Limb (tissue), 2 donors: ENCODE measurements at regions not wholly inside any gene's neighbourhood (a gene's known extent, or its start where the extent isn't known, plus 50 kb on each side); places are given as distances from the start of the nearest gene placed in this dataset.

Source experiments
- DNase-seq, 2 donors: peaks; one replicate each; pipeline ENCODE4 v3.0.0-alpha.2; 2016; ENCODE audit errors: extremely low spot score in 2 of 2

DNA sequence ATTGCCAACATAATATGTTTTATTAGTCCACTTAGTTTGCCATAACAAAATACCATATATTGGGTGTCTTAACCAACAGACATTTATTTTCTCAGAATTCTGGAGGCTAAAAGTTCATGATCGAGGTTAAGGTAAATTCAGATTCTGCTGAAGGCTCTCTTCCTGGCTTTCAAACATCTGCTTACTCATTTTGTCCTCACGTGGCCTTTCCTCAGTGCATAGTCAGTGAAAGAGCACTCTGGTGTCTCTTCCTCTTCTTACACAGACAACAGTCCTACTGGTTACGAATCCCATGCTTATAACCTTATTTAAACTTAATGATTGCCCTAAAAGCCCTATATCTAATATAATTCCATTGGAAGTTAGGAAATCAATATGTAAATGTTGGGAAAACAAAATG lies 479.7 kb downstream of the FSCB start:
- DNase-seq, result no peak

DNA sequence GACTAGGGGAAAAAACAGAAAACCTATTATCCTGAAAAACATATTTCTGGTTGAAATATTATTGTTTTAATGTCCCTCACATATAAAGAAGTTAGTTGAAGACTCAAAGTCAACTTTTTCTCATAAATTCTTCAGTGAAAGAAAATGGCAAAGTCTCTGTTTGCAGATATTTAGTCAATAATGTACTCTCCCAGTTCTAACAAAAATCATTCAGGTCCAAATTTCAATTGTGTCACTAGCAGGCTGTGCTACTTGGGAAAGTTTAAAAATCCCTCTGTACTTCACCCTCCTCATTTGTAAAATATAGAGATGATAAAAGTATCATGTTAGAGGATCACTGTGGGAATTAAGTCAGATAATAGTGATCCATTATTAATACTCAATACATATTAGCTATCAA lies 496.5 kb downstream of the FSCB start:
- no peak for DNase-seq

DNA sequence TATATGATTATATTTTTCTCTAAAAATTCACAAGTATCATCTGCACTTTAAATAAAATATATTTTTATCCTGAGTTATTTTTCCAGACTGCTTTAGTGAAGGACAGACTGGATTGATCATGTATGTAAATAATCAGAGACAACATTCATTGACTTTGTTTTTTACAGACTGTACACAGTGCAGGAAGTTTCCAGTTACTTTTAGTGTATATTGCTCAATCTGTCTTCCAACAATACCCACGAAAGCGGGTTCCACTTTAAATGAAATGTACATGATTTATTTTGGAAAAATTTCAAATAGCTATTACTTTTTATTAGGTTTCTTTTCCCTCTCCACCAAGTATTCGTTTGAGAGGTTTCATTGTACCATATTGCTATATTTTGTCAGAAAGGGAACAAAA lies 497.0 kb downstream of the FSCB start:
- DNase-seq, result no peak

DNA sequence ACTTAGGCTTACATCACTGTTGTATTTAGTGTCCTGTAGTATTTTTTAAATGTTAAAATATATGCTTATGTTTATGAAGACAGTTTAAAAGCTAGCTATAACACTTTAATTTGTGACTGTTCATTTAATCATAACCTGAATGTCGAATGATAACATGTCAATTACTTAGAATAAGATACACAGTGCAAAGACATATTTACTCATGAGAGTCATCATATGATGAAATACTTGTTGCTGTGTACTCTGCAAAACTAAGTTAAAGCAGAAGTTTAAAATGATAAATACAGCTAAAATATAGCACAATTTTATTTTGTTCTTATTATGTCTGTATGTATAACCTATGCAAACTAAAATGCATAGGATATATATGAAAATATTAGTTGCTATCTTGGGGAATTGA lies 497.4 kb downstream of the FSCB start:
- DNase-seq, result no peak

DNA sequence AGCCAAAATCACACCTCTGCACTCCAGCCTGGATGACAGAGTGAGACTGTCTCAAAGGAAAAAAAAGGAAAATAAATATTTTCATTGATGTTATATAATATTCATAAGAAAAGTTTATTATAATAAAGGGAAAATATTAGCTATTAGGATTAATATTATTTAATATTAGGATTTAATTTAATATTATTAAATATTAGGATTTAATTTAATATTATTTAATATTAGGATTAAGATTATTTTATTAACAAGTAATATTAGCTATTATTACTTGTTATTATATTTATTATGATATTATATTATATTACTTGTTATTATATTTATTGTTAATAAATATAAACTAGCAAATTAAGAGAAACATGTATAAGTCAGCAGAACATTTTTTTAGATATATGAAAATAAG lies 518.1 kb downstream of the FSCB start:
- DNase-seq, result no peak

DNA sequence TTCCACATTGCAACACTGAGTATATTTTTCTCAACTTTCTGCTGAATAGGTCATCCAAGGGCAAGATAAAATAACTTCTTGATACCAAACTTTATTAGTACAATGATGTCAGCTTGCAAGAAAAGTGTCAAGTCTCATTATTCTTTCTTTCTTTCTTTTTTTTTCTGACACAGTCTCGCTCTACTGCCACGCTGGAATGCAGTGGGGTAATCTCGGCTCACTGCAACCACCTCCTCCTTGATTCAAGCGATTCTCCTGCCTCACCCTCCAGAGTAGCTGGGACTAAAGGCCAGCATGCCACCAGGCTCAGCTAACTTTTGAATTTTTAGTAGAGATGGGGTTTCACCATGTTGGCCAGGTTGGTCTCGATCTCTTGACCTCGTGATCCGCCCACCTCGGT lies 523.4 kb downstream of the FSCB start:
- no peak for DNase-seq

DNA sequence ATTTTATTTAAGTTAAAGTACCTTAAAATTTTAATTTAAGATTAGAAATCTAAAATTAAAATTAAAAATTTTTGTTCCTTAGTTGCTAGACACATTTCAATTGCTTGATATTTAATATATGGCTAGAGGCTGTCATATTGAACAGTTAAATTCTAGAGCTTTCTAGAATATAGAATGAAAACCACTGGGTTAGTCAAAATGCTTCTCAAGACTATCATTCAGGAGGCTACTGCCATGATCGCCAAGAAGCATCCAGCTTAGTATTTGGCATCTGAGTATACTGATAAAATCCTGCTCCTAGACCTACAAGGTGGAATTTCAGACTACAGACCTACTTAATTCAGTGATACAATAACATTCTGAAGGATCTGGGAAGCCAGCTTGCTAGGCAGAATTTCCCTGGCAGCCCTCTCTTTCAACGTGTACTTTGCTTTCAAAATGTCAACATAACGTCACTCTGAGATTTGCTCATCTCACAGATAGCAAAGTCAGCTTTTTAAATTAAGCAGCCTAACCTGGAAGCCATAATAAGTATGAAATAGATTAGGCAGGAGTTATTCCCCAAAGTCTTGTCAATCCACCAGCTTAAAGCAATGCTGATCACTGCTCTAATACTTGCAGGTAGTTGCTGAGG lies 525.8 kb downstream of the FSCB start:
- no peak for DNase-seq

DNA sequence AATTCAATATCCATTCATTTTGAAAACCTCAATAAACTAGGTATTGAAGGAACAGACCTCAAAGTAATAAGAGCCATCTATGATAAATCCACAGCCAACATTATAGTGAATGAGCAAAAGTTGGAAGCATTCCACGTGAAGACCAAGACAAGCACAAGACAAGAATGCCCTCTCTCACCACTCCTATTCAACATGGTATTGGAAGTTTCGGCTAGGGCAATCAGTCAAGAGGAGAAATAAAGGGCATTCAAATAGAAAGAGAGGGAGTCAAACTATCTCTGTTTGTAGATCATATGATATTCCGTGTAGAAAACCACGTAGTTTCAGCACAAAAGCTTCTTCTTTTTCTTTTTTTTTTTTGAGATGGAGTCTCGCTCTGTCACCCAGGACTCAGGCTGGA lies 550.3 kb downstream of the FSCB start:
- DNase-seq, result no peak

DNA sequence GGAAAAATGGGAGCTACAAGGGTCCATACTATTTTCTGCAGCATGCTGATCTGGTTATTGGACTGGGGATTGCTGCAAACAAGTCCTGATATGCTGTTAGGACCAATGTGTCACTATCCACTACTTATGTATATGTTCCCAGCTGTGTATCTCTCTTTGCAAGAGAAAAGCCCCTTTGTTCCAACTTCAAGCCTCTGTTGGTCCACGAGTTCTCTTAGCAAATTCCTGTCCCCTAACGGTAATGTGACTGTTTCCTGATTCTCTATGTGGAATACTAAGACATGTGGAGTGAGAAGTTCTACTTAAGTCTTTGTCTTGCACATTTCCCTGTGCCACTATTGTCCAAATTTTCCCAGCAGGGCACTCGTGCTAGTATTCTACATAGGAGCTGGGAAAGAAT lies 557.7 kb downstream of the FSCB start:
- no peak for DNase-seq

DNA sequence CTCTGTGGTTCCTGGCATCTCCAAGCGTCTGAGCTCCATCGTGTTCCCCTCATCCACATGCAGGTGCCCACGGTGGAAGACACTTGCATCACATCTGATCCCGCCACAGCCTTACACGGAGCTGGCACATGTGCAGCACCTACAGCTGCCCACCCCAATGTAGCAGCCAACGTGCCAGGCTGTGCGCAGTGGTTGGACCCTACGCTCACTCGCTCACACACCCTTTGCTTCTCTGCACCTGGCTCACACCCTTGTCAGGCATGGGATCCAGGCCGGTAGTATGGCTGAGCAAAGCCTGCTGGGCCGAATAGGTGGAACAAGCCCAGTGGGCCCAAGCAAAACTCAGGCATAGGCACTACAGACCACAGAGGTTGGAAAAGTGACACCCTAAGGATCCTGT lies 567.2 kb downstream of the FSCB start:
- no peak for DNase-seq

DNA sequence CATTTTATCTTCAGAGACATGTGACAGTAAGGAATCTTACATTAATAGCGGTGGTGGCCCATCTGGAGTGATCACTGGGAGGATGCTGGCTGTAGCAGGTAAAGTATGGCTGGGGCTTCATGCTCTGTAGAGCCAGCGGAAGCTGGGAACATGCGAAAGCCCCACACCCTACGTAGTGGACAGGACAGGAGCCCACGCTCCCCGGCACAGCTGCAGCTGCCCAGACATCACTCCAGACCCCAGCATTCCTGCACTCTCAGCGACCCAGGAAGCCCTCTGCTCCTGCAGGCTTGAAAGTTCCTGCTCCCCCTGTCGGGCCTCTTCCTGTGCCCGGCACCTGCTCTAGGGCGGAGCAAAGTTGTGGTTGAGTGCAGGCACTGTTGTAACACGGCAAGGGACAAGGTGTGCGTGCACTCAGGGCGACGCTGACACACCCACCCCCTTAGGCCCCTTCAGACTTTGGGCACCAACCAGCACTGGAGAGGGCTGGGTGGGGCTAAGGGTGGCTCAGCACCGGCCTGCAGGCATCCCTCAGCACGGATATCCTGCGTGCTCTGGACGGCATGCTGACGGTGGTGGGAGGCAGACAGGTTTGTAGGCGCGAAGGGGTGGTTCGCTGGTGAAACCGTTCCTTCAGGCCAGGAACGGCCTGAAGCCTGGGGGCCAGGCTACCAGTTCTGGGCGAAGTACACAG lies 568.3 kb downstream of the FSCB start:
- no peak for DNase-seq

DNA sequence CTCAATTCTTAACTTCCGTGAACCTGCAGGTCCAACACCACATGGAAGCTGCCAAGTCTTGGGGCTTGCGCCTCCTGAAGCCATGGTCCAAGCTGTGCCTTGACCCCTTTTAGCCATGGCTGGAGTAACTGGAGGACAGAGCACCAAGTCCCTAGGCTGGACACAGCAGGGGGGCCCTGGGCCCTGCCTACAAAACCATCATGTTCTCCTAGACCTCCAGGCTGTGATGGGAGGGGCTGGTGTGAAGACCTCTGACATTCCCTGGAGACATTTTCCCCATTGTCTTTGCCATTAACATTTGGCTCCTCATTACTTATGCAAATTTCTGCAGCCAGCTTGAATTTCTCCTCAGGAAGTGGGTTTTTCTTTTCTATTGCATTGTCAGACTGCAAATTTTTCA lies 570.1 kb downstream of the FSCB start:
- DNase-seq, result no peak

DNA sequence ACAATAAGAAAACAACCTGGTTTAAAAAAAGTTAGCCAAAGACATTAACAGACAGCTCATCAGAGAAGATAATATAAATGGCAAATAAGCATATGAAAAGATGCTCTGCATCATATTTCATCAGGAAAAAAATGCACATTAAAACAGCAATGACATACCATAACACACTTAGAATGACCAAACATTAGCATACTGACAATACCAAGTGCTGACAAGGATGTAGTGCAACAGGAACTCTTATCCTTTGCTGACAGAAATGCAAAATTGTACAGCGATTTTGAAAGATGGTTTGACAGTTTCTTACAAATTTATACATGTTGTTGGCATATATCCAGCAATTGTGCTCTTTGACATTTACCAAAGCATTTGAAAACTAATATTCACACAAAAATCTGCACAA lies 573.0 kb downstream of the FSCB start:
- no peak for DNase-seq

DNA sequence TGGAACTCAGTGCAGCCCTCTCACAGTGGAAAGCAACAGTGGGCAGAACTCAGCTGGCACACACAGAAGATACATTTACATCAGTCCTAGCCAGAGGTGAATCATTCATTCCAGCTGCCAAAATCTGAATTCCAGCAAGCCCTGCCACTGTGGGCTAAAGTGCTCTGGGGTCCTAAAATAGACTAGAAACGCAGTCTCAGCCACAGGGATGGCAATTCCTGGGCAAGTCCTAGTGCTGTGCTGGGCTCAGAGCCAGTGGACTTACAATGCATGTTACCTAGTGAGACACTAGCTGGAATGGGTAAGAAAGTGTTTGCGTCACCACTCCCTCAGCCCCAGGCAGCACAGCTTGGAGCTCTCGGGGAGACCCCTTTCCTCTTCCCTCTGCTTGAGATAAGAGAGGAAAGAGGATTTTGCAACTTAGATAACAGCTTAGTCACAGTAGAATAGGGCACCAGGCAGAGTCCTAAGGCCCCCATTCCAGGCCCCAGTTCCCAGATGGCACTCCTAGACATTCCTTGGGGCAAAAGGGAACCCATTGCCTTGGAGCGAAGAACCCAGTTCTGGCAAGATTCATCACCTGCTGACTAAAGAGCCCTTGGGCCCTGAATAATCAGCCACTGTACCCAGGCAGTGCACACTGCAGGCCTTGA lies 592.9 kb downstream of the FSCB start:
- no peak for DNase-seq

DNA sequence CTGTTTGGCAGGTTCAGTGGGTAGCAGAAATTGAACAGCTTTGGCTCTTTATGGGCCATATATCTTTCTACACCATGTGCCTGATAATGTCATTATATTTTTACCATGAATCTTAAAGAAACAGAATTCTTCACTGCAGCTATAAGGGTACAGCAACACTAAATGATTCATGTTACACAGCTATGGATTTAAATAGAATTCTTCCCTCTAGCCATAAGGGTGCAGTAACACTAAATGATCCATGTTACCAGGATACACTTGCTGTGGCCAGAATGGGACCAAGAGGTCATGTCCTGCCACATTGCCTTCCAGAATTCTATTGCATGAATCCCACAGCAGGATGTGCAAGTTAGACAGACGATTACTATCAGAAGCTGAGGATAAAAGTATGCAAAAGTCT lies 603.9 kb downstream of the FSCB start:
- DNase-seq, result no peak

DNA sequence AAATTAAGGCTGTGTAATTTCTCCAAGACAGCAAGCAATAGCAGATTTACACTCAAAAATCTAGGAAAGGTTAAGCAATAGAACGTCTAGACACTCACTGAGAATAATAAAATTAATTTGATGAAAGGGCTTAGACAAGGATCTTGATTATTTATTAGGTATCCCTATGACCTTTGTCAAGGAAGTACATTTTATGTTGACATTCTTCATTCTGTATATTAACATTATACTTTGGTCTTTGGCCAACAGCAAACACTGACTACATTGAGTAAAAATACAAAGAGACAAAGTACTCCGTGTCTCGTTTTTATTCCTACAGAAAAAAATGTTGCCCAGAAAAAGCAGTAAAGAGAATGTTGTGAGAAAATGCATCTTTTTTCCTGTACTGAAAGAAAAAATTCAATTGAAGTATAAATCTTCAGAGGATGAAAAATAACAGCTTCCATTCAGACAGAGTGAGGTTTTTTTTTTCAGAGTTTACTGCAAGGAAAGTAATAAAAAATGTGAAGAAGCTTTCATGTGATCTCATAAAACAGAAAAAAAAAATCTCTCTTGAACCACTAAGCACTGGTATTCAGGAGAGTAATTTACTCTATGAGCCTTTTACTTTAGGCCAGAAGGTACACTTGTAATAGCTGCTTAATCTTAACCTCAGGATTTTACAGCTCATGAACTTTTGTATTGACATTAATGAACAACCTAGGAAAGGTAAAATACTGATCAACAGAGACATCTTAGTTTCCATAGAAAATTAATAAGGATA lies 605.0 kb downstream of the FSCB start:
- no peak for DNase-seq

DNA sequence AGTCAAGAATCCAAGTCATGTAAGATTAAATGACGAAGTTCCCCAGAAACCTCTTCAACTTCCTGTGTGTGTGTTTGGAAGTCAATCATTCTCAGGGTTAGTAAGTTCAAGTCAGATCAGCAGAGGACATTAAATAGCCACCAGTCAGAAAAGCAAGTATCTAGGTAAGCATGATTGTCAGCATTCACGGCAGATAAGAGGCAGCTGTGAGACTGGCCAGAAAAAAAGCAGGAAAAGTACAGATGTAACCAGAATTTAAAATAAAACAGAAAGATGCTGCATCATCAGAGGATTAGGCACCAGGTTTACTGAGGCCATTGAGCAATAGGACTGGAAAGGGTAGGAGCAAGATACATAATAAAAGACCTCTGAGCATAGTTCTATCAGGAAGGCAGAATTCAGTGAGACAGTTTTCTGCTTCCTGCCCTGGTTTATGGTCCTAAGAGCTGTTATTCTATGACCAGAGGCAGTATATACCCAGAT lies 606.9 kb downstream of the FSCB start:
- no peak for DNase-seq

DNA sequence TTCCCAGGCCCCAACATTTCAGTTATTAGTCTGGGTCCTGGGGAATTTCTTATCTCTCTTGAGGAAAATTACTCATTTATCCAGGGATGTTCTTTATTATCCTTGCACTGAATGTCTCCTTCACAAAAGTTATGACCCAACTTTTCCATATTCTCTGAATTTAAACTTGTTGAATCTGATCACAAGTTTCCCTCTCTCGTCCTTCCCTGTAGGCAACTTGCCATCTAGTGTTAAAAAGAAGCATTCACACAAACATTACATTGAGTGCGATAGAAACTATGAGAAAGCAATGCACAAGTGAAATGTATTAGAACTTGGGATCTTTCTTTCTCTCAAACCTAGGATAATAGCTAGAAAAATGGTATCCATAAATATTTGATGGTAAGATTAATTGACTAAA lies 608.4 kb downstream of the FSCB start:
- no peak for DNase-seq

DNA sequence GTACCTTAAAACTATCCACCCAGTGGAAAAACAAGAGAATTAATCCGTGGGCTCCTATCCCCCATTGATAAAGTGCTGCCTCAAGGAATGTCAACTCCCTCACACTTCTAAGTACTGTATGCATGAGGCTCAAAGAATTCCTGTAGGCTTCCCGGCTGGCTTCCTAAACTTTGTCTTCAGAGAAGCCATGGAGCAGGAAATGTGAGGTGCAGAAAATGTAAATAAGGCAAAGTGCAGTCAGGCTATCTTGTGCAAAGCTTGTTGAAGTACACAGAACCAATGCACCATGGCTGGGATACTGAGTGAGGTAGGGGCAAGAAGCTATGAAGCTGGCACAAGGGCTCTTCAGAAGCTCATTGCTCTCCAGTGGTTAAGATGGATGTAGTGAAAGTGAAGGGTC lies 611.0 kb downstream of the FSCB start:
- no peak for DNase-seq

DNA sequence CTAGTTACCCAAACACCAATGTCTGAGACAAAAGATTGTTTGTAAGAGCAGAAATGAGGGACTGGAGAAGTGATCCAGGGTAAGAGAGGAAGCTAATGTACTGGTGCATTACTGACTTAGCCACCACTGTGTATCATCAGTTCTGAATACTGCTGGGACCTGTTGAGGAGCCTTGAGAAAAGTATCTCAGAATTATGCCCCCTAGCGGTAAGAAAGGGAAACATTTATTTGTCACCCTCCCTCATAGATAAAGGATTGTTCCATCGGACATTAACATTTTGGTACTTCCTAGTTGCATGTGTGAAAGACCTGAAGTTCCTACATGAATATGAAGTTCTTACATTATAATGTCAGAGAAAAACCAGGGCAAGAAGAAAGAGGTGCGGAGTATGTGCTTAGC lies 612.5 kb downstream of the FSCB start:
- DNase-seq, result no peak

DNA sequence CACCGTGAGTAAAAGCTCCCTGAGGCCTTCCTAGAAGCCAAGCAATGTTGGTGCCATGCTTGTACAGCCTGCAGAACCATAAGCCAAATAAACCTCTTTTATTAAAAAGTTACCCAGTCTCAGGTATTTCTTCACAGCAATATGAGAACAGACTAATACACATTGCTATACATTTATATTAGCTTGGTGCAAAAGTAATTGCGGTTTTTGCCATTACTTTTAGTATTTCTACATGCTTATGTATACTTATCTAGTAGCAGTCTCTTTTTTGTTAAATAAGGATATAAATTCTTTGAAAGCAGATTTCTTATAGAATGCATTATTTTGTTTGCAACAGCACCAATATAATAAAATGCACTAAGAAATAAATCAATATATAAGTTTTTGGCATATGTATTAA lies 619.6 kb downstream of the FSCB start:
- no peak for DNase-seq

DNA sequence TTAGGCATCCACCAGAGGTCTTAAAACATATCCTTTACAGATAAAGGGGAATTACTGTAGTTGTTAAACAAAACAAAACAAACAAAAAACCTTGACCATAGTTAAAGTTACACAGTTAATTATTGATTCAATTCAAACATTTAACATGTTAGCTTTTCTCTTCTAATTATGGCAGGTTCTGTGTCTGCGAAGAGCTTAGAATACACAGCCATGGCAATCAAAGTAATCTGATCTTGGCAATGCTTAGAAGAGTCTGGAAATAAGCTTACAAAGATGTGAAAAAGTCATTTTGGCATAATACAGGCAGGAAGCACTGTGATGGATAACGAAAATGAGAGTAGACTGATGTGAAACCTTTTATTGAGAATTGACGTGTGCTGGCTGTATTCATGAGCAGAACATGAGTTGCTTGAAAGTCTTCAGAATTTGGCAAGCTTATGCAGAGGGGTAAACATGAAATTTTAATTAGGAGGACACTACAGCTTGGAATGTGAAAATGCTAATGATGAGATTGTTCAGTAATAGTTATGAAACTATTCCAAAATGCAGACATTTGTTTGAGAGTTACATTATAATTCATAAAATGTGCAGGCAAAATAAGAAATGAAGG lies 629.6 kb downstream of the FSCB start:
- DNase-seq, result peak in 1 of 2 donors; percentile 5
